22Rv1 (cell line): ENCODE measurements at regions not wholly inside any gene's neighbourhood (a gene's known extent, or its start where the extent isn't known, plus 50 kb on each side); places are given as distances from the start of the nearest gene placed in this dataset.
"Not testable (repeated sequence)": the region's sequence is repeated elsewhere in the genome, so short reads cannot be mapped to it uniquely, and the experiment has no call there.

ENCODE experiments used
- H3K27ac ChIP-seq: fragments of 450-650 bp; 2 replicates; pipeline ENCODE4 v1.5.1; 2017
- TF ChIP-seq, protein P1 (sequence below): fragments of 450-650 bp; IDR thresholded peaks from 2 replicates; pipeline ENCODE4 v1.5.1; 2017; ENCODE audit warnings: mild to moderate bottlenecking

DNA sequence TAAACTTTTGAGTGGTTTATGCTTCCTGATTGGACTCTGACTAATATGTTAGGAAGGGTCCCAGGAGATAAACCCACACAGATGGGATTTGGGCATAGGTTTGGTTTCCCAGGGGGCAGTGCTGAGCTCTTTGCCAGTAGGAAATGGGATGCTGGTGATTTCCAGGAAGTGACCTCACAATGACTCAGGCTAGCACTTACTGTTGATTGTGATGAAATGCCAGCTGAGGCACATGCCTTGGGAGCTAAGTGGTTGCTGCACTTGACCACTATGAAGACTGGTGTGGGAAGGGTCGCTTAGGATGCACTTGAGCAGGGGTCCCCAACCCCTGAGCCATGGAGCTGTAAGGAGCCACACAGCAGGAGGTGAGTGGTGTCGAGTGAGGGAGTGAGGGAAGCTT lies 55.5 kb upstream of the METTL14 start:
- TF ChIP-seq, protein P1, sequence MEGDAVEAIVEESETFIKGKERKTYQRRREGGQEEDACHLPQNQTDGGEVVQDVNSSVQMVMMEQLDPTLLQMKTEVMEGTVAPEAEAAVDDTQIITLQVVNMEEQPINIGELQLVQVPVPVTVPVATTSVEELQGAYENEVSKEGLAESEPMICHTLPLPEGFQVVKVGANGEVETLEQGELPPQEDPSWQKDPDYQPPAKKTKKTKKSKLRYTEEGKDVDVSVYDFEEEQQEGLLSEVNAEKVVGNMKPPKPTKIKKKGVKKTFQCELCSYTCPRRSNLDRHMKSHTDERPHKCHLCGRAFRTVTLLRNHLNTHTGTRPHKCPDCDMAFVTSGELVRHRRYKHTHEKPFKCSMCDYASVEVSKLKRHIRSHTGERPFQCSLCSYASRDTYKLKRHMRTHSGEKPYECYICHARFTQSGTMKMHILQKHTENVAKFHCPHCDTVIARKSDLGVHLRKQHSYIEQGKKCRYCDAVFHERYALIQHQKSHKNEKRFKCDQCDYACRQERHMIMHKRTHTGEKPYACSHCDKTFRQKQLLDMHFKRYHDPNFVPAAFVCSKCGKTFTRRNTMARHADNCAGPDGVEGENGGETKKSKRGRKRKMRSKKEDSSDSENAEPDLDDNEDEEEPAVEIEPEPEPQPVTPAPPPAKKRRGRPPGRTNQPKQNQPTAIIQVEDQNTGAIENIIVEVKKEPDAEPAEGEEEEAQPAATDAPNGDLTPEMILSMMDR: peak; percentile 28
- not testable (repeated sequence) for H3K27ac ChIP-seq

DNA sequence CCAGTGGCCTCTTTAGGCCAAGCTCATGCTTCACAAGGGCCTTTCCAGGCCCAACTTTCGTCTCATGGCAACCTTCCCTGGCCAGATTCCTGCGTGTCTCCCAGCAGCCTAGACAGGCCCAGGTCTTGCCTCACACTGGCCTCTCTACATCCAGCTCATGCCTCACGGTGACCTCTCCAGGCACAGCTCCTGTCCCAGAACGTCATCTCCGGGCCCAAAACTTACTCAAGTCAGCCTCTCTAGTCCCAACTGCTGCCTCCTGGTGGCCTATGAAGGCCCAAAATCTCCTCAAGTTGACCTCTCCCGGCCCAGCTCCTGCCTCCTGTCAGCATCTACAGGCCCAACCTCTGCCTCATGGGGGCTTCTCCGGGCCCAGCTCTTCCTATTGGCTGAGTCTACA lies 54.3 kb upstream of the METTL14 start:
- H3K27ac ChIP-seq: not testable (repeated sequence)

DNA sequence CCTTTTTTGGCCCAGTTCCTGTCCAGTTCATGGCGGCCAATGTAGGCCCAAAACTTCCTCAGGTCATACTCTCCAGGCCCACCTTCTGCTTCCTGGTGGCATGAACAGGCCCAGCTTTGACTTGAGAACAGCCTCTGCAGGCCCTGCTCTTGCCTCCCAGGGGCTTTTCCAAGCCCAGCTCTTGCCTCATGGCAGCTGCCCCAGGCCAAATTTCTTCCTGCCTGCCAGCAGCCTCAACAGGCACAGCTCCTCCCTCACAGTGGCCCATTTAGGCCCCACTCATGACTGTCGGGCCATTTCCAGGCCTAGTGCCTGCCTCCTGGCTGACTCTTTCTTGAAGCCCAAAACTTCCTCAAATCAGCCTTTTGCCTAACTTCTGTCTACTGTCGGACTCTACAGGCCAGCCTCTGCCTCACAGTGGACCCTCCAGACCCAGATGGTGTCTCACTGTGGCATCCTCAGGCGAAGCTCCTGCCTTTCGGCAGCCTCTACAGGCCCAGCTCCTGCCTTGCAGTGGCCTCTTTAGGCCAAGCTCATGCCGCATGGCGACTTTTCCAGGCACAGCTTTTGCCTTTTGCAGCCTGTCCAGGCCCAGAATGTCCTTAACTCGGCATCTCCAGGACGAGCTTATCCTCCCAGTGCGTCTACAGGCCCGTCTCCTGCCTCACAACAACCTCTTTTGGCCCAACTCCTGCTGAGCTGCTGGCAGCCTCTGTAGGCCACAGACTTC lies 53.7 kb upstream of the METTL14 start:
- not testable (repeated sequence) for H3K27ac ChIP-seq

DNA sequence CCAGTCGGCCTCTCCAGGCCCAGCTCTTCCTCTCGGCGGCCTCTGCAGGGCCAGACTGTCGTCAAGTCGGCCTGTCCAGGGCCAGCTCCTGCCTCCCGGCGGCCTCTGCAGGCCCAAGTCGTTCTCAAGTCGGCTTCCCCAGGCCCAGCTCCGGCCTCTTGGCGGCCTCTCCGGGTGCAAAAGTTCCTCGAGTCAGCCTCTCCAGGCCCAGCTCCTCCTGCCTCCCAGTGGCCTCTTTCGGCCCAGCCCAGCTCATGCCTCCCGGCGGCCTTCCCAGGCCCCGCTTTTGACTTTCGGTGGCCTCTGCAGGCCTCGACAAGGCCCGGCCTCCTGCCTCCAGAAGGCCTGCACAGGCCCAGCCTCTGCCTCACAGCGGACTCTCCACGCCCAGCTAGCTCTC lies 51.7 kb upstream of the METTL14 start:
- not testable (repeated sequence) for H3K27ac ChIP-seq

DNA sequence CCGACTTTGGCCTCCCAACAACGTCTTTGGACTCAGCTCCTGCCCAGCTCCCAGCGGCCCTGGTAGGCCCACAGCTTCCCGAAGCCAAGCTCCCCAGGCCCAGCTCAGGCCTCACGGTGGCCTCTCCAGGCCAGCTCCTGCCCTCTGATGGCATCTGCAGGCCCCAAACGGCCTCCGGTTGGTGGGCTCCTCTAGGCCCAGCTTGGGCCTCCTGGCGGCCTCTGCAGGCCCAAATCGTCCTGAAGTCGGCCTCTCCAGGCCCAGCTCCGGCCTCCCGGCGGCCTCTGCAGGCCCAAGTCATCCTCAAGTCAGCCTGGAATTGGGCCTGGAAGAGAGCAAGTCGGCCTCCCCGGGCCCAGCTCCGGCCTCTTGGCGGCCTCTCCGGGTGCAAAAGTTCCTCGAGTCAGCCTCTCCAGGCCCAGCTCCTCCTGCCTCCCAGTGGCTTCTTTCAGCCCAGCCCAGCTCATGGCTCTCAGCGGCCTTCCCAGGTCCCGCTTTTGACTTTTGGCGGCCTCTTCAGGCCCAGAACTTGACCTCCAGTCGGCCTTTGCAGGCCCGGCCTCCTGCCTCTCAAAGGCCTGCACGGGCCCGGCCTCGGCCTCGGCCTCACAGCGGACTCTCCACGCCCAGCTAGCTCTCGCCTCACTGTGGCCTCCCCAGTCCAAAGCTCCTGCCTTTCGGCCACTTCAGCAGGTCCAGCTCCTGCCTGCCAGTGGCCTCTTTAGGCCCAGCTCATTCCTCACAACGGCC lies 50.9 kb upstream of the METTL14 start:
- not testable (repeated sequence) for H3K27ac ChIP-seq
